ENCODE measurements at regions not wholly inside any gene's neighbourhood (a gene's known extent, or its start where the extent isn't known, plus 50 kb on each side); places are given as distances from the start of the nearest gene placed in this dataset.

DNA sequence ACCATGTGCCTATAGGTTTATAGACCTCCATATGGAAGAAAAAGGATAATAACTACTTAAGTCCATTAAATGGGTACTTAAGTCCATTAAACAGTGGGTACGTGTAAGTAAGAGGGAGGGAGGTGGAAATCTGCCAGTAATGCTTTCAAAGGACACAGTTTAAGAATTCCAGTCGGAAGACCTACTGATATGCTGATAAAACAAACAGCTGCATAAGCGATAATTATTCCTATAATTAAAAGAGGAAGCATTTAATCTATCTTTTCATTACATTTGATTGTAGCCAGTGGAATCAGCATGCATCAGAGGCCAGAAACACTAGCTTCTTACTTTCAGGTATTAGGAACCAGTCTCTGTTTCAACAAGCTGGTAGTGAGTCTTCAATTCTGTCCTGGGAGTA, 96.4 kb upstream of the DDX18 start:
- no peak overlapping the region for H3K4me3 Mint-ChIP-seq
- H3K36me3 Mint-ChIP-seq (ENCODE audit: low read depth) = no peaks in the 10 kb centered on the region
- H3K9me3 Mint-ChIP-seq = no peaks in the 10 kb centered on the region
- H3K27me3 Mint-ChIP-seq (ENCODE audit: low read depth) = no peaks in the 10 kb centered on the region
- H3K4me1 Mint-ChIP-seq = no peaks in the 10 kb centered on the region
- no peak overlapping the region for H3K27ac Mint-ChIP-seq
- TF ChIP-seq, protein P1, sequence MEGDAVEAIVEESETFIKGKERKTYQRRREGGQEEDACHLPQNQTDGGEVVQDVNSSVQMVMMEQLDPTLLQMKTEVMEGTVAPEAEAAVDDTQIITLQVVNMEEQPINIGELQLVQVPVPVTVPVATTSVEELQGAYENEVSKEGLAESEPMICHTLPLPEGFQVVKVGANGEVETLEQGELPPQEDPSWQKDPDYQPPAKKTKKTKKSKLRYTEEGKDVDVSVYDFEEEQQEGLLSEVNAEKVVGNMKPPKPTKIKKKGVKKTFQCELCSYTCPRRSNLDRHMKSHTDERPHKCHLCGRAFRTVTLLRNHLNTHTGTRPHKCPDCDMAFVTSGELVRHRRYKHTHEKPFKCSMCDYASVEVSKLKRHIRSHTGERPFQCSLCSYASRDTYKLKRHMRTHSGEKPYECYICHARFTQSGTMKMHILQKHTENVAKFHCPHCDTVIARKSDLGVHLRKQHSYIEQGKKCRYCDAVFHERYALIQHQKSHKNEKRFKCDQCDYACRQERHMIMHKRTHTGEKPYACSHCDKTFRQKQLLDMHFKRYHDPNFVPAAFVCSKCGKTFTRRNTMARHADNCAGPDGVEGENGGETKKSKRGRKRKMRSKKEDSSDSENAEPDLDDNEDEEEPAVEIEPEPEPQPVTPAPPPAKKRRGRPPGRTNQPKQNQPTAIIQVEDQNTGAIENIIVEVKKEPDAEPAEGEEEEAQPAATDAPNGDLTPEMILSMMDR (IDR thresholded peaks at IDR 0.05; ENCODE audit: unreplicated experiment in 3 of 3) = no peak

DNA sequence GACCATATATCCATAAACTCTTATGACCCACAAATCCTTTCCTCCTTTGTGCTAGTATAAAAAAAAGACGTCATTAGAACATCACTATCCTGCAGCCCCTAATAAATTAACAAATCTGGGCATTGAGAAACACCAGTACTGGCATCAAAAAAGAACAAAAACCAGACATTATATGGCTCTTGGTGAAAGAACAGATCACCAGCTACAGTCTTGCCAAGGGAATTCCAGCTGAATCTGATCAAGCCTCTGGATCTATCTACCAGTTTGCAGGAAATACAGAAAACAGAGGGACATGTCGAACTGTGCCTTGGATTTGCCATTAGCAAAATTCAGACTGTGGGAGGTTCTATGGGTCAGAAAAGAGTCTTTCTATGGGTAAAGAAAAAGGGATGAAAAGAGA, 93.7 kb upstream of the DDX18 start:
- no peak overlapping the region for H3K27ac Mint-ChIP-seq
- H3K36me3 Mint-ChIP-seq (ENCODE audit: low read depth) = no peaks in the 10 kb centered on the region
- no peaks in the 10 kb centered on the region for H3K27me3 Mint-ChIP-seq (ENCODE audit: low read depth)
- H3K9me3 Mint-ChIP-seq = peaks cover 8% of the 10 kb centered on the region
- TF ChIP-seq, protein P1 (IDR thresholded peaks at IDR 0.05; ENCODE audit: unreplicated experiment in 3 of 3) = no peak
- H3K4me1 Mint-ChIP-seq = no peaks in the 10 kb centered on the region
- no peak overlapping the region for H3K4me3 Mint-ChIP-seq

DNA sequence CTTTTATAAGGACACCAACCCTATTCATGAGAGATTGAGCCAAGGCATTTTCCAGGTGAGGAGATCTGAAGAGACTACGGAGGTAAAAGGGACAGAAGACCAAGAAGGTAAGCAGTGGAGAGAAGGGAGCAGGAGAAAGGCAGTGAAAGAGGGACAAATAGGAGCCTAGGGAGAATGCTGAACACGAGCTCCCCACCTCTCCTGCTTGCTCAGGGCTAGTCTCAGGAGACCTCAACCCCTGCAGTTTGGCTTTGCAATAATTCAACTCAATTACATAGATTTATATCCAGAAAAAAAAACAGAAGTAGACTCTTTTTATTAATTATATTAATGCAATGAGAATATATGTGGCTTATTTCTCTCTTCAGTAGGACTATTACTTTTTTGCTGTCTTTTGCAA, 91.0 kb upstream of the DDX18 start:
- Mint-ChIP-seq H3K36me3 (ENCODE audit: low read depth) (no peaks in the 10 kb centered on the region), H3K4me3 (no peak overlapping the region), H3K27ac (peak overlapping the region in 1 of 3 experiments; percentile 25), H3K9me3 (peaks cover 8% of the 10 kb centered on the region), H3K27me3 (ENCODE audit: low read depth) (no peaks in the 10 kb centered on the region), H3K4me1 (no peaks in the 10 kb centered on the region)
- TF ChIP-seq, protein P1 (IDR thresholded peaks at IDR 0.05; ENCODE audit: unreplicated experiment in 3 of 3) = no peak

DNA sequence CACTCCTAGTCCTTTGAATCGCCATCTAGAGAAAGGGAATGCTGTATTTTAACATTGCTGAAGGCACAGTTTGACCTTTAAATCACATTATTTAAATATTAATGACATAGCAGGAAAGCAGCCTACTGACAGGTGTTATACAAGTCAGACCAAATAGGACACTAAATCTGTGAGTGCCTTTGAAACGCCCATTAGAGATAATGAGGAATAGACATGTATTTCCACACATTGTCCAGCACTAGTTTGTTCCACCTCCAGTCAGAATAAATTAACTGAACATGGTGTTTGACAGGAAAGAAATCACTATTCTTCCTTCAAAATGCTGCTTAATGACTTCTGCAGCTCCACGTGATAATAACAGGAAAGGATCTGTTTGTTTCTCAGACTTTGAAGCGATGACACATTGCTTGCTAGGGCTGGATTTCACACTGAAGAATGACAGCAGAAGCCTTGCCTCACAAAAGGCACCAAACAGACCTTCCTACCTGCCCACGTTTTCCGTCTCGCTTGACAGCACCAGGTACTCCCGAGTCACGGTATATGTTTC, 90.5 kb upstream of the DDX18 start:
- TF ChIP-seq, protein P1 (IDR thresholded peaks at IDR 0.05; ENCODE audit: unreplicated experiment in 3 of 3) = no peak
- Mint-ChIP-seq H3K36me3 (ENCODE audit: low read depth) (no peaks in the 10 kb centered on the region), H3K27ac (peak overlapping the region in 1 of 3 experiments; percentile 25), H3K9me3 (peaks cover 8% of the 10 kb centered on the region), H3K27me3 (ENCODE audit: low read depth) (no peaks in the 10 kb centered on the region), H3K4me3 (no peak overlapping the region), H3K4me1 (no peaks in the 10 kb centered on the region)

DNA sequence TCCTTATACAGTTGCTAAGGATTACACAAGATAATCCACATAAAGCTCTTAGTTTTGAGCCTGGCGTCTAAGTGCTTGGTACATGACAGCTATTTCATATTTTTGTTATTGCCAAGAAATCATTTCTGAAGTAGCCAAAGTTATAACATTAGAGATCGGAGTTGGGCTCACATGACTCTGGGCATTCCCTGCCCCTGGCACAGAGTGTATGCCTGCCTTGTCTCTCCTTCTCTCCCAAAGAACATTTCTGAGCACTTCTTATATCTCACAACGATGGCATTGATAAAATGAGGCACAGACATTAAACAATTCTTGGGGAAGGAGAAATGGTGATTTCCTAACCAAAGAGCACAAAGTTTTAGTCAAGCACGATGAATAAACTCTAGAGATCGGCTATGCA, 87.7 kb upstream of the DDX18 start:
- Mint-ChIP-seq H3K9me3 (peaks cover 8% of the 10 kb centered on the region), H3K4me3 (no peak overlapping the region), H3K36me3 (ENCODE audit: low read depth) (no peaks in the 10 kb centered on the region), H3K27ac (no peak overlapping the region), H3K27me3 (ENCODE audit: low read depth) (peaks cover 3% of the 10 kb centered on the region), H3K4me1 (no peaks in the 10 kb centered on the region)
- TF ChIP-seq, protein P1 (IDR thresholded peaks at IDR 0.05; ENCODE audit: unreplicated experiment in 3 of 3) = no peak

DNA sequence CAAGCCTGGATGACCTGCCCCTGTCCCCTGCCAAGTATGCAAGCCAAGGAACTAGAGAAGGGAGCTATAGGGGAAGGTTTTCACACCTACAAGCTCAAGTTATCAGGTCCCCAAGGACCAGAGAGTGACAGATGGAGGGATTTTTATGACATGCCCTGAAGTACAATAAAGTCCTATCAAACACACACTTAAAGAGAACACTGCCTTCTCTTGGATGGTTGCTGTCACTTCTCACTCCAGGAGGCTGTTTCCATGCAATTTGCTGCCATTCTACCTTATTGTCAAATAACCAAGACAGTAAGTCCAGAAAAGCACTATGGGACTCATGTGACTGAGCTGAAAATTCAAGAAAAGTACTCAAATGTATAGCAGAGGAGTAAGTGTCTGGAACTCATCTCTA, 76.6 kb upstream of the DDX18 start:
- TF ChIP-seq, protein P1 (IDR thresholded peaks at IDR 0.05; ENCODE audit: unreplicated experiment in 3 of 3) = no peak
- H3K9me3 Mint-ChIP-seq = peaks cover 3% of the 10 kb centered on the region
- H3K27me3 Mint-ChIP-seq (ENCODE audit: low read depth) = no peaks in the 10 kb centered on the region
- no peak overlapping the region for H3K27ac Mint-ChIP-seq
- no peaks in the 10 kb centered on the region for H3K4me1 Mint-ChIP-seq
- H3K36me3 Mint-ChIP-seq (ENCODE audit: low read depth) = no peaks in the 10 kb centered on the region
- H3K4me3 Mint-ChIP-seq = no peak overlapping the region

Measured in nephron (organoid).